Neural crest cell (in vitro differentiated cells): ENCODE measurements at regions not wholly inside any gene's neighbourhood (a gene's known extent, or its start where the extent isn't known, plus 50 kb on each side); places are given as distances from the start of the nearest gene placed in this dataset.
A peak's percentile ranks its signal among the peaks of the same experiment; 100 is the strongest.

Experiments
- DNase-seq: peaks from one replicate; pipeline ENCODE4 v3.0.0; 2021; ENCODE audit warnings: low read depth, mixed read lengths, low spot score
- H3K27ac Mint-ChIP-seq: one replicate; pipeline ENCODE4 v1.8.0; 2021; ENCODE audit warnings: mild to moderate bottlenecking, mixed read lengths; ENCODE audit not compliant: unreplicated experiment
- H3K27me3 Mint-ChIP-seq: 2 replicates; pipeline ENCODE4 v1.8.0; 2021; ENCODE audit warnings: low read depth, mild to moderate bottlenecking, mixed read lengths
- H3K36me3 Mint-ChIP-seq: 2 replicates; pipeline ENCODE4 v1.8.0; 2021; ENCODE audit warnings: low read depth, mild to moderate bottlenecking, mixed read lengths
- H3K4me1 Mint-ChIP-seq: 2 replicates; pipeline ENCODE4 v1.8.0; 2021; ENCODE audit warnings: mixed read lengths
- H3K4me3 Mint-ChIP-seq: one replicate; pipeline ENCODE4 v1.8.0; 2021; ENCODE audit warnings: mild to moderate bottlenecking, mixed read lengths
- H3K9me3 Mint-ChIP-seq: 2 replicates; pipeline ENCODE4 v1.8.0; 2021; ENCODE audit warnings: mixed read lengths
- TF ChIP-seq, protein P1 (sequence below): fragments of 200-600 bp; sonication (generic); conservative IDR thresholded peaks from 2 replicates; pipeline ENCODE4 v1.5.0; 2021; ENCODE audit warnings: antibody characterized with exemption, mild to moderate bottlenecking

DNA sequence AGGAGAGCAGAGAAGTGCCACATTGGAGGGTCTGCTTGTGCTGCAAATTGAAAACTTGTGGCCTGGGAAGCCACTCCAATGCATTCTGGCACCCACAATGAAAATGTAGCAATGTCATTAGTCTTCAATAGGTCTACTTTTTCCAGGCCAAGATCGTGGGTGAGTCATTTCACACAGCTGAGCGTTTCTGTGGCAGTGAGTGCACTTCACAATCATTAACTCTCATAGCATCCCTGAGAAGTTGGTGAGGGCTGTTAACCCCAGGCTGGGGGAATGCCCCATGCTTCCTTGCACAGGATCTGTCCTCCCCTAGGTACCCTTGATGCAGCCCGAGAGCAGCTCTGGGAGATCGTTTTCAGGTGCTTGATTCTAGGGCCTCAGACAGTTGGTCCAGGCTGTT lies 196.8 kb upstream of the ATP6AP2 start:
- Mint-ChIP-seq H3K4me3 (no peak overlapping the region), H3K27me3 (no peaks in the 10 kb centered on the region), H3K36me3 (no peaks in the 10 kb centered on the region), H3K27ac (no peak overlapping the region), H3K4me1 (peaks cover 8% of the 10 kb centered on the region), H3K9me3 (peaks cover 2% of the 10 kb centered on the region)
- no peak for DNase-seq
- TF ChIP-seq, protein P1, sequence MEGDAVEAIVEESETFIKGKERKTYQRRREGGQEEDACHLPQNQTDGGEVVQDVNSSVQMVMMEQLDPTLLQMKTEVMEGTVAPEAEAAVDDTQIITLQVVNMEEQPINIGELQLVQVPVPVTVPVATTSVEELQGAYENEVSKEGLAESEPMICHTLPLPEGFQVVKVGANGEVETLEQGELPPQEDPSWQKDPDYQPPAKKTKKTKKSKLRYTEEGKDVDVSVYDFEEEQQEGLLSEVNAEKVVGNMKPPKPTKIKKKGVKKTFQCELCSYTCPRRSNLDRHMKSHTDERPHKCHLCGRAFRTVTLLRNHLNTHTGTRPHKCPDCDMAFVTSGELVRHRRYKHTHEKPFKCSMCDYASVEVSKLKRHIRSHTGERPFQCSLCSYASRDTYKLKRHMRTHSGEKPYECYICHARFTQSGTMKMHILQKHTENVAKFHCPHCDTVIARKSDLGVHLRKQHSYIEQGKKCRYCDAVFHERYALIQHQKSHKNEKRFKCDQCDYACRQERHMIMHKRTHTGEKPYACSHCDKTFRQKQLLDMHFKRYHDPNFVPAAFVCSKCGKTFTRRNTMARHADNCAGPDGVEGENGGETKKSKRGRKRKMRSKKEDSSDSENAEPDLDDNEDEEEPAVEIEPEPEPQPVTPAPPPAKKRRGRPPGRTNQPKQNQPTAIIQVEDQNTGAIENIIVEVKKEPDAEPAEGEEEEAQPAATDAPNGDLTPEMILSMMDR: no peak

DNA sequence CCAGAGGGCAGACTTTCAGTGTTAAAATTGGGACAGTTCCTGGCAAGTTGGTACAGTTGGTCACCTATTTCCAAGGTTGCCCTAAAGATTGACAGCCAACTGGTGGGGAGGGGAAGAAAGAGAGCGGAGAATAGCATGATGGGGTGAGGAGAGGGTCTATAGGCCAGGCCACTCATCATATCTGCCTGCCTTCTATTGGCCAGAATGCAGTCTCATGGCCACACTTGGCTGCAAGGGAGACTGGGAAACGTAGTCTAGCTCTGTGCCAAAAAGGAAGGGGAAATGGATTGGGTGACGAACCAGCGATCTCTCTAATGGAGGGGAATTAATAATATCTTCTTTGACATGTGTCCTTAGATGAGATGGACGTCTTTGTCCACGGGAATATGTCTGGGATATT lies 197.4 kb upstream of the ATP6AP2 start:
- Mint-ChIP-seq H3K9me3 (peaks cover 6% of the 10 kb centered on the region), H3K4me3 (no peak overlapping the region), H3K27me3 (no peaks in the 10 kb centered on the region), H3K27ac (no peak overlapping the region), H3K4me1 (peaks cover 8% of the 10 kb centered on the region), H3K36me3 (no peaks in the 10 kb centered on the region)
- TF ChIP-seq, protein P1: no peak
- no peak for DNase-seq

DNA sequence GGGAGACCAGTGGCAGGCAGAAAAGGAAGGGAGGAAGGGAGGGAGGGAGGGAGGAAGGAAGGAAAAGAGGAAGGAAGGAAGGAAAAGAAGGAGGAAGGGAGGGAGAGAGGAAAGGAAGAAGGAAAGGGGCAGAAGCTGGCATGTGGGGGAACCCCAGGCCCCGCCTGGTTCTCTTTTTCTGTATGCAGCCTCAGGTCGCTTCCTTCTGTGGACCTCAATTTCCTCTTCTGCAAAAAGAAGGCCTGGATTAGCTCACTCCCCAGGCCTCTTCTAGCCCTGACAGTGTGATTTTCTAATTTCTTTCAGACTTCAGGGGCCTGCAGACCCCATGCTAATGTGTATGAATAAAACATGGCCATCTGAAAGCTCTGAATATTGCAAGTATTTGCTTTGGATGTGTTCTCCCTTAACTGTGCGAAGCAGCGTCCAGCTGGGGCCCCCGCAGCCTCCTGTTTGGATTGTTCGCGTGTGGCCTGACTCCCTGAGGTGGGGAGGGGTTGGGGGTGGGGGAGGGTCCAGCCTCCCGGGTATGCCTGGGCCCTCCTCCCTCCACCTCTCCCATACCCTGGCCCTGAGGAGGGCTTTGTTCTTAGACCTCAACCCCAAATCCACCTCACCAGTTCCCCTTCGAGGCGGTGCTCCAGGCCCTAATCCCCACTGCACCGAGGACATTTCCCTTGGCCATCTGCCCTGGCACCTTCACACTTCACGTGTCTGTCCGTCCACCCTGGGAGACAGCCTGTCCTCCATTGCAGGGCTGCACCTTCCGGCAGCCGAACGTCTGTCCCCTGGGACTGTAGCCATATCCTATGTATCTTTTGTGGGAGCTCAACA lies 199.9 kb upstream of the ATP6AP2 start:
- Mint-ChIP-seq H3K36me3 (no peaks in the 10 kb centered on the region), H3K27ac (peak overlapping the region; percentile 6), H3K4me3 (no peak overlapping the region), H3K9me3 (peaks cover 6% of the 10 kb centered on the region), H3K4me1 (peaks cover 8% of the 10 kb centered on the region), H3K27me3 (no peaks in the 10 kb centered on the region)
- no peak for DNase-seq
- TF ChIP-seq, protein P1: no peak

DNA sequence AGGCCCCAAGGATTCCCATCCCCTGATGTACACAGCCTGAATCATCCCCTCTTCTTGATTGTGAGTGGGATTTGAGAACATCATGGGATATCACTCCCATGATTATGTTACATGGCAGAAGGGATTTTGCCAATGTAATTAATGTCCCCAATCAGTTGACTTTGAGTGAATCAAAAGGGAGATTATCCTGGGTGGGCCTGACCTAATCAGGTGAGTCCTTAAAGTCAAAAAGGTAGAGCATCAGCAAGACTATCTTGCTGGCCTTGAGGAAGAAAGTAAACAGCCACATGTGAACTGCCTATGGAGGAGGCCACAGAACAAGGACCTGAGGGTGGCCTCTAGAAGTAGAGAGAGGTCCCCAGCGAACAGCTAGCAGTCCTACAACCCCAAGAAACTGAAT lies 203.1 kb upstream of the ATP6AP2 start:
- DNase-seq: no peak
- Mint-ChIP-seq H3K4me3 (no peak overlapping the region), H3K27ac (no peak overlapping the region), H3K9me3 (peaks cover 10% of the 10 kb centered on the region), H3K4me1 (peaks cover 8% of the 10 kb centered on the region), H3K27me3 (no peaks in the 10 kb centered on the region), H3K36me3 (no peaks in the 10 kb centered on the region)
- TF ChIP-seq, protein P1: no peak

DNA sequence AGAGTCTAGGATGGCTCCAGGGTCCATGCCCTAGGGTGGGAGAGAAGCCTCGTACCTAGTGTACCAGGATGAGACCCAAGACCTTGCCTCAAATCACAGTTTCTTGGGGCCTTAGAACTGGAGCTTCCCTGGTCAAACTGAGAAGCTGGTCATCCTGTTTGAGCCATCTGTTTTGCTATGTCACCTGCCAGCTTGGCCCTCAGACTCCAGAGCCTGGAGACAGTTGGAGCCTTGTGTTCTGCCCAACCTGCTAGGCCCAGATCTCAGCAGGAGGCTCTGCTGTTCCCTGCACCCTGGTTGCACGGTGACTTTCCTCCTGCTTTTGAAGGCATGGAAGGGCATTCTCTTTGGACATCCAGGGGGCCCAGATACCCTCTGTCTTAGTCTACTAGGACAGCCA lies 206.3 kb upstream of the ATP6AP2 start:
- no peaks in the 10 kb centered on the region for H3K27me3 Mint-ChIP-seq
- H3K4me1 Mint-ChIP-seq: no peaks in the 10 kb centered on the region
- no peak for DNase-seq
- no peaks in the 10 kb centered on the region for H3K36me3 Mint-ChIP-seq
- TF ChIP-seq, protein P1: no peak
- H3K9me3 Mint-ChIP-seq: peaks cover 10% of the 10 kb centered on the region
- H3K4me3 Mint-ChIP-seq: no peak overlapping the region
- H3K27ac Mint-ChIP-seq: no peak overlapping the region
